H1 (cell line): ENCODE measurements at regions not wholly inside any gene's neighbourhood (a gene's known extent, or its start where the extent isn't known, plus 50 kb on each side); places are given as distances from the start of the nearest gene placed in this dataset.

Experiments used
- BRCA1 ChIP-seq: IDR thresholded peaks from 2 replicates; pipeline ENCODE4 v1.6.1; 2012; ENCODE audit warnings: low read depth, low read length, improper control_type of control experiment
- CREB1 ChIP-seq: IDR thresholded peaks from 2 replicates; pipeline ENCODE4 v1.6.1; 2012; ENCODE audit warnings: inconsistent platforms
- POLR2AphosphoS5 ChIP-seq: IDR thresholded peaks from 2 replicates; pipeline ENCODE4 v1.6.1; 2011; ENCODE audit warnings: low read depth, low read length
- RAD21 ChIP-seq, 2 experiments: IDR thresholded peaks in 1 of 2; conservative IDR thresholded peaks in 1 of 2; 2 replicates each; pipeline ENCODE4 v1.6.1; 2011; ENCODE audit warnings: low read depth in 2 of 2, low read length in 2 of 2, improper control_type of control experiment in 1 of 2, inconsistent platforms in 1 of 2, mild to moderate bottlenecking in 1 of 2, moderate library complexity in 1 of 2
- TF ChIP-seq, protein P1 (sequence below), 3 experiments: IDR thresholded peaks; 1 replicate in 2 of 3; 2 replicates in 1 of 3; pipeline versions ENCODE4 v1.5.1 to v1.6.1; 2011; ENCODE audit warnings: low read length in 3 of 3, mild to moderate bottlenecking in 3 of 3, inconsistent platforms in 2 of 3, low read depth in 1 of 3, moderate library complexity in 1 of 3; ENCODE audit not compliant: insufficient read depth in 1 of 3; ENCODE audit errors: control extremely low read depth in 1 of 3

DNA sequence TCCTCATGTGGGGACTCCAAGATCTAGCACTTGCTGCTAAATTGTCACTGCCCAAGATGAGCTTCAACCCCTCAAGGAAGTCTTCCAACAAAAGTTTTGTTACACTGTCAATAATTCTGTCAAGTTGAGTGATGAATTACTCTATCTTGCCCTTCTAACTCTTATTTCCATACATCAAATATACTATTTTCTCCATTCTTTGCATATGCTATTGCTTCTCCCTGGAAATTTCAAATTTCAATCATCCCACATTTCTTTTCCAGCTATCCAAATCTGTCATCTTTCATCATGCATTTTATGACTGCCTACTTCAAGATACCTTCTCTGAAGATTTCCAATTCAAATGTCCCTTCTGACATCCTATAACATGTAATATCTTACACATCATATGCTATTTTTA is 175.2 kb upstream of the KCND2 start:
- TF ChIP-seq BRCA1 (no peak), RAD21 (IDR thresholded peaks at IDR 0.05 in 1 of 2, conservative IDR thresholded peaks at IDR 0.05 in 1 of 2; ENCODE audit: low read depth in 2 of 2, low read length in 2 of 2) (no peak), CREB1 (no peak), POLR2AphosphoS5 (no peak)
- TF ChIP-seq, protein P1, sequence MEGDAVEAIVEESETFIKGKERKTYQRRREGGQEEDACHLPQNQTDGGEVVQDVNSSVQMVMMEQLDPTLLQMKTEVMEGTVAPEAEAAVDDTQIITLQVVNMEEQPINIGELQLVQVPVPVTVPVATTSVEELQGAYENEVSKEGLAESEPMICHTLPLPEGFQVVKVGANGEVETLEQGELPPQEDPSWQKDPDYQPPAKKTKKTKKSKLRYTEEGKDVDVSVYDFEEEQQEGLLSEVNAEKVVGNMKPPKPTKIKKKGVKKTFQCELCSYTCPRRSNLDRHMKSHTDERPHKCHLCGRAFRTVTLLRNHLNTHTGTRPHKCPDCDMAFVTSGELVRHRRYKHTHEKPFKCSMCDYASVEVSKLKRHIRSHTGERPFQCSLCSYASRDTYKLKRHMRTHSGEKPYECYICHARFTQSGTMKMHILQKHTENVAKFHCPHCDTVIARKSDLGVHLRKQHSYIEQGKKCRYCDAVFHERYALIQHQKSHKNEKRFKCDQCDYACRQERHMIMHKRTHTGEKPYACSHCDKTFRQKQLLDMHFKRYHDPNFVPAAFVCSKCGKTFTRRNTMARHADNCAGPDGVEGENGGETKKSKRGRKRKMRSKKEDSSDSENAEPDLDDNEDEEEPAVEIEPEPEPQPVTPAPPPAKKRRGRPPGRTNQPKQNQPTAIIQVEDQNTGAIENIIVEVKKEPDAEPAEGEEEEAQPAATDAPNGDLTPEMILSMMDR (IDR thresholded peaks at IDR 0.05; ENCODE audit: control extremely low read depth in 1 of 3, insufficient read depth in 1 of 3, low read depth in 1 of 3, low read length in 3 of 3): no peak
